ENCODE measurements at regions not wholly inside any gene's neighbourhood (a gene's known extent, or its start where the extent isn't known, plus 50 kb on each side); places are given as distances from the start of the nearest gene placed in this dataset.

DNA sequence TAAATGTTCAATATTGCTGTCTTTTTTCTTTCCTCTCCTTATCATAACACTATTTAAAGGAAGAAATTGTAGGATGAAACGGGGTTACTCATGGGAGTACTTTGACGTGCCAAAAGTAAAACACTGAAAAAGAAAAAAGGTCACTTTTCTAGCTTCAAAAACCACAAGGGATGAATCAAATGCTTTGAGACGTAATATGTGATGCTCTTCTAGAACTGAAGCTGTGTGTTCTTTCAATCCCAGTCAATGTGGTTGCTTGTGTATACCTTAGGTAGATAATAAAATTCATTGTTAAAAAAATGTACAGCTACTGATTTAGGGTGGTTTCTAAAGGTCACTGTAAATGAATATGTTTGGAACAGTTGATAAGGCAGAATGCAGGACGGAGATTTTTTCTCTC, 538.8 kb upstream of the ZNF717 start:
- no peaks in the 10 kb centered on the region for H3K36me3 Mint-ChIP-seq
- no peaks in the 10 kb centered on the region for H3K4me1 Mint-ChIP-seq
- no peak overlapping the region for H3K27ac Mint-ChIP-seq
- H3K79me2 ChIP-seq (ENCODE audit: low read depth): no peaks in the 10 kb centered on the region
- H3K36me3 ChIP-seq: no peaks in the 10 kb centered on the region
- DNase-seq (ENCODE audit: low spot score): no peak
- TF ChIP-seq EZH2phosphoT487 (IDR thresholded peaks at IDR 0.05): no peak
- TF ChIP-seq, protein P1, sequence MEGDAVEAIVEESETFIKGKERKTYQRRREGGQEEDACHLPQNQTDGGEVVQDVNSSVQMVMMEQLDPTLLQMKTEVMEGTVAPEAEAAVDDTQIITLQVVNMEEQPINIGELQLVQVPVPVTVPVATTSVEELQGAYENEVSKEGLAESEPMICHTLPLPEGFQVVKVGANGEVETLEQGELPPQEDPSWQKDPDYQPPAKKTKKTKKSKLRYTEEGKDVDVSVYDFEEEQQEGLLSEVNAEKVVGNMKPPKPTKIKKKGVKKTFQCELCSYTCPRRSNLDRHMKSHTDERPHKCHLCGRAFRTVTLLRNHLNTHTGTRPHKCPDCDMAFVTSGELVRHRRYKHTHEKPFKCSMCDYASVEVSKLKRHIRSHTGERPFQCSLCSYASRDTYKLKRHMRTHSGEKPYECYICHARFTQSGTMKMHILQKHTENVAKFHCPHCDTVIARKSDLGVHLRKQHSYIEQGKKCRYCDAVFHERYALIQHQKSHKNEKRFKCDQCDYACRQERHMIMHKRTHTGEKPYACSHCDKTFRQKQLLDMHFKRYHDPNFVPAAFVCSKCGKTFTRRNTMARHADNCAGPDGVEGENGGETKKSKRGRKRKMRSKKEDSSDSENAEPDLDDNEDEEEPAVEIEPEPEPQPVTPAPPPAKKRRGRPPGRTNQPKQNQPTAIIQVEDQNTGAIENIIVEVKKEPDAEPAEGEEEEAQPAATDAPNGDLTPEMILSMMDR (IDR thresholded peaks at IDR 0.05): no peak
- no peak for TF ChIP-seq EZH2 (IDR thresholded peaks at IDR 0.05)
- H3K27ac ChIP-seq: no peak overlapping the region
- H3K9ac ChIP-seq: no peak overlapping the region
- H4K20me1 ChIP-seq (ENCODE audit: low read depth): no peaks in the 10 kb centered on the region
- H3K4me2 ChIP-seq: no peak overlapping the region
- no peak overlapping the region for H3K4me3 ChIP-seq
- no peaks in the 10 kb centered on the region for H3K9me3 Mint-ChIP-seq
- H3F3A ChIP-seq (ENCODE audit: low read depth): no peaks in the 10 kb centered on the region
- no peak overlapping the region for H2AFZ ChIP-seq (replicated peaks)
- no peak overlapping the region for H3K4me3 Mint-ChIP-seq
- H3K27me3 Mint-ChIP-seq (ENCODE audit: insufficient read depth, low read depth): no peaks in the 10 kb centered on the region
- H3K9me3 ChIP-seq (ENCODE audit: low read depth): no peaks in the 10 kb centered on the region
- no peaks in the 10 kb centered on the region for H3K4me1 ChIP-seq
- no peaks in the 10 kb centered on the region for H3K27me3 ChIP-seq

DNA sequence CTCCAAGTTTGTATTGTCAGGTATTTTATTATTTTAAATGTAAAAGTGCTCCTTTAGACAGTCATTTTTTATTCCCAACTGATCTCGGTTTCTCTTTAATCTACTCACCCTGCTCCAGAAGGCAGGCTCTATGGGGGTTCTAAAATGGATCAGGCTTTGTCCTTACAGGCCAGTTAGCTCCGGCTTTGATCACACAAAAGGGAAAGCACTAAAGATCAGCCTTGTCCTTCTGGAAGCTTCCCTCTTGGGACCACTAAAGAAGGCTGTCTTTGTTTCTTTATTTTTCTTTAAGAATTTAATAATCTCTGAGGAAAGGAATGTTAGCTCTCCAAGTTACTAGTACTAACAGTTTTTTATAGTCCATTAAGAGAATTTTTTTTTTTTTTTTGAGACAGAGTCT, 560.5 kb upstream of the ZNF717 start:
- peak overlapping the region; percentile 63 for H3K27ac Mint-ChIP-seq
- no peaks in the 10 kb centered on the region for H3K79me2 ChIP-seq (ENCODE audit: low read depth)
- H3K4me3 ChIP-seq: no peak overlapping the region
- H3K9me3 ChIP-seq (ENCODE audit: low read depth): no peaks in the 10 kb centered on the region
- H3K36me3 ChIP-seq: no peaks in the 10 kb centered on the region
- H3K9ac ChIP-seq: no peak overlapping the region
- peak overlapping the region; percentile 41 for H3K27ac ChIP-seq
- H2AFZ ChIP-seq (replicated peaks): no peak overlapping the region
- no peaks in the 10 kb centered on the region for H3K27me3 Mint-ChIP-seq (ENCODE audit: insufficient read depth, low read depth)
- DNase-seq (ENCODE audit: low spot score): peak; percentile 40
- peak overlapping the region; percentile 24 for H3K4me2 ChIP-seq
- H4K20me1 ChIP-seq (ENCODE audit: low read depth): no peaks in the 10 kb centered on the region
- H3K4me3 Mint-ChIP-seq: no peak overlapping the region
- H3K9me3 Mint-ChIP-seq: no peaks in the 10 kb centered on the region
- no peaks in the 10 kb centered on the region for H3K36me3 Mint-ChIP-seq
- peaks cover 10% of the 10 kb centered on the region for H3K4me1 Mint-ChIP-seq
- TF ChIP-seq EZH2 (IDR thresholded peaks at IDR 0.05) (no peak), EZH2phosphoT487 (IDR thresholded peaks at IDR 0.05) (no peak)
- TF ChIP-seq, protein P1 (IDR thresholded peaks at IDR 0.05): no peak
- H3F3A ChIP-seq (ENCODE audit: low read depth): no peaks in the 10 kb centered on the region
- H3K27me3 ChIP-seq: no peaks in the 10 kb centered on the region
- H3K4me1 ChIP-seq: peaks cover 4% of the 10 kb centered on the region

DNA sequence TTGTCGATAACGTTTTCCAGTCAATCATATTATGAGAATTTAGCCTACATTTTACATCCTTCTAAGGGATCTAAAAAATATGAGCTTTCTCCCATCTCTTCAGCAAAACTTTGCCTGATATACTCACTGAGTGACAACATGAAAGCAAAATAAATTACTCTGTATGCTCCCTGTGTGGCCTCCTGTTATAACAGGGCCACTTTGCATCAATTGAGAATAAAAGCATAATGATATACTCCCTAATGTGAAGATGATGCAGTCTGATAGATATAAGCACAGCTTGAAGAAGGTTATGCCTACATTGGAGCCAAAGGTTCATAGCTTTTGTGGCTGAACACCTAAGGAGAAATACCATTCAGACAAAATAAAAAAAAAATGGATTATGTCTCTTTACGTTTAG, 561.3 kb upstream of the ZNF717 start:
- Histone ChIP-seq H3K4me2 (no peak overlapping the region), H3K4me3 (no peak overlapping the region), H3K27ac (no peak overlapping the region), H3F3A (ENCODE audit: low read depth) (no peaks in the 10 kb centered on the region), H3K27me3 (no peaks in the 10 kb centered on the region), H3K9ac (no peak overlapping the region), H3K79me2 (ENCODE audit: low read depth) (no peaks in the 10 kb centered on the region), H3K36me3 (no peaks in the 10 kb centered on the region), H3K9me3 (ENCODE audit: low read depth) (no peaks in the 10 kb centered on the region), H4K20me1 (ENCODE audit: low read depth) (no peaks in the 10 kb centered on the region), H3K4me1 (peaks cover 4% of the 10 kb centered on the region), H2AFZ (replicated peaks) (no peak overlapping the region)
- DNase-seq (ENCODE audit: low spot score): no peak
- Mint-ChIP-seq H3K4me1 (peaks cover 10% of the 10 kb centered on the region), H3K27ac (no peak overlapping the region), H3K4me3 (no peak overlapping the region), H3K36me3 (no peaks in the 10 kb centered on the region), H3K27me3 (ENCODE audit: insufficient read depth, low read depth) (no peaks in the 10 kb centered on the region), H3K9me3 (no peaks in the 10 kb centered on the region)
- no peak for TF ChIP-seq EZH2phosphoT487 (IDR thresholded peaks at IDR 0.05)
- TF ChIP-seq, protein P1 (IDR thresholded peaks at IDR 0.05): no peak
- TF ChIP-seq EZH2 (IDR thresholded peaks at IDR 0.05): no peak
